ENCODE measurements at regions not wholly inside any gene's neighbourhood (a gene's known extent, or its start where the extent isn't known, plus 50 kb on each side); places are given as distances from the start of the nearest gene placed in this dataset.

GRCh38 chr9:30012622-30013021 lies 2371.8 kb upstream of the ACO1 start:
- Histone ChIP-seq H3K23ac (ENCODE audit: insufficient read length, low read depth, low read length) (no peak overlapping the region), H3K27me3 (ENCODE audit: insufficient read depth, low read length) (no peaks in the 10 kb centered on the region), H3K23me2 (ENCODE audit: insufficient read length, low read depth, low read length, poor library complexity, severe bottlenecking) (no peaks in the 10 kb centered on the region), H3K4me2 (ENCODE audit: insufficient read depth, insufficient read length, low read length) (no peak overlapping the region), H3K9me3 (ENCODE audit: control insufficient read depth, low read depth, low read length) (no peaks in the 10 kb centered on the region), H2BK120ac (ENCODE audit: low read depth, low read length, poor library complexity, severe bottlenecking) (no peak overlapping the region), H2AFZ (ENCODE audit: low read length) (no peak overlapping the region), H3K14ac (ENCODE audit: insufficient read depth, low read length) (no peak overlapping the region), H2AK5ac (ENCODE audit: insufficient read length, low read length) (no peak overlapping the region), H2BK12ac (ENCODE audit: insufficient read length, low read depth, low read length) (no peak overlapping the region), H3K27ac (ENCODE audit: insufficient read length, low read depth, low read length) (no peak overlapping the region), H3K4ac (ENCODE audit: low read depth, low read length) (no peak overlapping the region), H3K56ac (ENCODE audit: insufficient read length, low read depth, low read length) (no peak overlapping the region), H4K5ac (ENCODE audit: insufficient read length, low read depth, low read length) (no peak overlapping the region), H3K9ac (ENCODE audit: extremely low read depth, insufficient read length, low read length) (no peak overlapping the region), H3K4me1 (ENCODE audit: insufficient read depth, low read length) (no peaks in the 10 kb centered on the region), H2BK5ac (ENCODE audit: insufficient read length, low read length) (no peak overlapping the region), H3T11ph (ENCODE audit: low read length) (no peak overlapping the region), H3K79me1 (ENCODE audit: insufficient read depth, low read depth, low read length, poor library complexity, severe bottlenecking) (no peaks in the 10 kb centered on the region), H3K18ac (ENCODE audit: insufficient read length, low read depth, low read length) (no peak overlapping the region), H2BK20ac (ENCODE audit: low read depth, low read length, poor library complexity, severe bottlenecking) (no peak overlapping the region), H4K8ac (replicated peaks; ENCODE audit: insufficient read length, low read depth, low read length) (no peak overlapping the region), H4K91ac (ENCODE audit: insufficient read length, low read depth, low read length) (no peak overlapping the region), H3K79me2 (ENCODE audit: insufficient read depth, low read length) (no peaks in the 10 kb centered on the region), H2BK15ac (ENCODE audit: low read depth, low read length) (no peak overlapping the region), H4K20me1 (ENCODE audit: control insufficient read depth, insufficient read depth, insufficient read length) (no peaks in the 10 kb centered on the region)
- Mint-ChIP-seq H3K36me3 (ENCODE audit: insufficient read depth in 1 of 3, low read depth in 3 of 3) (no peaks in the 10 kb centered on the region), H3K27ac (no peak overlapping the region), H3K27me3 (ENCODE audit: low read depth) (no peaks in the 10 kb centered on the region), H3K4me1 (no peaks in the 10 kb centered on the region), H3K4me3 (no peak overlapping the region), H3K9me3 (no peaks in the 10 kb centered on the region)
- no peak for DNase-seq
- no peak for TF ChIP-seq CTCF (conservative IDR thresholded peaks at IDR 0.05)

Measured in H9 (cell line).